ENCODE measurements at regions not wholly inside any gene's neighbourhood (a gene's known extent, or its start where the extent isn't known, plus 50 kb on each side); places are given as distances from the start of the nearest gene placed in this dataset.

GRCh38 chr1:79847700-79848099 is 841.2 kb upstream of the ADGRL4 start:
- Mint-ChIP-seq H3K4me3 (no peak overlapping the region), H3K9me3 (peaks cover 7% of the 10 kb centered on the region), H3K4me1 (no peaks in the 10 kb centered on the region), H3K36me3 (no peaks in the 10 kb centered on the region), H3K27ac (no peak overlapping the region)
- ATAC-seq: no peak
- DNase-seq (ENCODE audit: low spot score in 2 of 2): no peak

DNA sequence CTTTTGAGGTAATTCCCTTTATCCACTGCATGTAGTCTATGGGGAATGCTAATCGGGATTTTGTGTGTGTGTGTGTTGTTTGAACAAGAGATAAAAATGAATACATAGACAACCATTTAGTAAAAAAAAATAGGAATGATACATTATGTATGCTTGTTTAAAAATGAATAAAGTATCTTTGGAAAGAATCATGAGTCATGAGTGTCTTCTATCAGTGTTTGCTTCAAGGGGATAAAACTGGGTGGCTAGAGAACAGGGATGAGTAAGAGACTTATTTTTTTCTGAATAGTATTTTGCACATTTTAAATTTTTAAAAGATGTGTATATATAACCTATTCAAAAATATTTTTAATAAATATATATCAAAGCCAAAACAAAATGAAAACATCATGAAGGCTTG is 839.4 kb upstream of the ADGRL4 start:
- H3K4me1 Mint-ChIP-seq: no peaks in the 10 kb centered on the region
- H3K27ac Mint-ChIP-seq: no peak overlapping the region
- peaks cover 7% of the 10 kb centered on the region for H3K9me3 Mint-ChIP-seq
- no peak for ATAC-seq
- DNase-seq (ENCODE audit: low spot score in 2 of 2): no peak
- no peaks in the 10 kb centered on the region for H3K36me3 Mint-ChIP-seq
- H3K4me3 Mint-ChIP-seq: no peak overlapping the region

DNA sequence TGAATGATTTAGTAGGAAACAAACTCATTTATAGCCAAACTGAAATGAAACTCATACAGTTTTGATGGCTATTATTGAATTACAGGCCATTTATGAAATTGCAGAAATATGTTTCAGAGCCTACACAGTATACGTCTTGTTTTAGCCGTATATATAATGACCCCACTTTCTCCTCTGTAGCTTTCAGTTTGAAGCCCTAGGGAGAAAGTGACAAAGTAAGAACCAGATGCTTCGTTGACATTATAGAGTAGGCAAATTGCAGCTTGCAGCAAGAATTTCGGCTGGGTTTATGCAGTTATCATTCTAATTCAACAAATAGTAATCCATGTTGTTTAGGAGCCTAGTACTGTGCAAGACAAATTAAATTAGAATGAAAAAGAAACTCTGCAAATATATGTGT is 836.3 kb upstream of the ADGRL4 start:
- ATAC-seq (no peak), DNase-seq (ENCODE audit: low spot score in 2 of 2) (no peak)
- Mint-ChIP-seq H3K4me1 (no peaks in the 10 kb centered on the region), H3K4me3 (no peak overlapping the region), H3K27ac (no peak overlapping the region), H3K36me3 (no peaks in the 10 kb centered on the region), H3K9me3 (peaks cover 5% of the 10 kb centered on the region)

- no peak for DNase-seq (ENCODE audit: low spot score in 2 of 2)
- ATAC-seq: no peak
- H3K27ac Mint-ChIP-seq: no peak overlapping the region
- no peaks in the 10 kb centered on the region for H3K36me3 Mint-ChIP-seq
- H3K9me3 Mint-ChIP-seq: peaks cover 7% of the 10 kb centered on the region
- H3K4me3 Mint-ChIP-seq: no peak overlapping the region
- H3K4me1 Mint-ChIP-seq: no peaks in the 10 kb centered on the region
Measured at GRCh38 chr1:79839882-79840281, 833.4 kb upstream of the ADGRL4 start.

- Mint-ChIP-seq H3K4me3 (no peak overlapping the region), H3K9me3 (peaks cover 8% of the 10 kb centered on the region), H3K4me1 (no peaks in the 10 kb centered on the region), H3K27ac (no peak overlapping the region), H3K36me3 (no peaks in the 10 kb centered on the region)
- ATAC-seq: no peak
- DNase-seq (ENCODE audit: low spot score in 2 of 2): no peak
Measured at GRCh38 chr1:79827446-79827845, 820.9 kb upstream of the ADGRL4 start.

- ATAC-seq (no peak), DNase-seq (ENCODE audit: low spot score in 2 of 2) (no peak)
- no peaks in the 10 kb centered on the region for H3K4me1 Mint-ChIP-seq
- H3K9me3 Mint-ChIP-seq: peaks cover 8% of the 10 kb centered on the region
- no peak overlapping the region for H3K4me3 Mint-ChIP-seq
- H3K27ac Mint-ChIP-seq: no peak overlapping the region
- H3K36me3 Mint-ChIP-seq: no peaks in the 10 kb centered on the region
Measured at GRCh38 chr1:79825551-79825950, 819.0 kb upstream of the ADGRL4 start.

GRCh38 chr1:79822053-79822452 is 815.5 kb upstream of the ADGRL4 start:
- DNase-seq (ENCODE audit: low spot score in 2 of 2): no peak
- Mint-ChIP-seq H3K4me3 (no peak overlapping the region), H3K27ac (no peak overlapping the region), H3K36me3 (no peaks in the 10 kb centered on the region), H3K9me3 (peaks cover 10% of the 10 kb centered on the region), H3K4me1 (no peaks in the 10 kb centered on the region)
- no peak for ATAC-seq

GRCh38 chr1:79819140-79819539 is 812.6 kb upstream of the ADGRL4 start:
- no peak for DNase-seq (ENCODE audit: low spot score in 2 of 2)
- no peaks in the 10 kb centered on the region for H3K4me1 Mint-ChIP-seq
- H3K4me3 Mint-ChIP-seq: no peak overlapping the region
- no peak overlapping the region for H3K27ac Mint-ChIP-seq
- no peaks in the 10 kb centered on the region for H3K36me3 Mint-ChIP-seq
- ATAC-seq: no peak
- H3K9me3 Mint-ChIP-seq: peaks cover 12% of the 10 kb centered on the region

- Mint-ChIP-seq H3K9me3 (peaks cover 12% of the 10 kb centered on the region), H3K4me3 (no peak overlapping the region), H3K27ac (no peak overlapping the region), H3K36me3 (no peaks in the 10 kb centered on the region), H3K4me1 (no peaks in the 10 kb centered on the region)
- DNase-seq (ENCODE audit: low spot score in 2 of 2) (no peak), ATAC-seq (no peak)
Measured at GRCh38 chr1:79817031-79817560, 810.6 kb upstream of the ADGRL4 start.

DNA sequence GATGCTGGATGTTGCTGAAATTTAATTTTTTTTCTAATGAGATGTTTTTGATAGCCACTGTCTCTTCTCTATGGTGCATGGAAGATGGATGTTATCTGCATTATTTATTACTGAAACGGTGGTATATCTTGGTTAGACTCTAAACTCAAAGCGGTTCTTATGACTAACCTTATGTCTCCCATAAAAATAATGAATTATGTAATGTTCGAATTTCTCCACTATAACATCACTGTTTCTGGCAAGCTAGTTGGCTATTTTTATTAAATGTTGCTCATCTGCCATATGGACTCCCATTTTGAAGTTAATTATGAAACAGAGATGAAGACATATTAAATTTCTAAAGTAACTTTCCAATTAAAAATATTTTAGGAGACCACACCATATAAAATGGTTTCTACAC is 808.6 kb upstream of the ADGRL4 start:
- Mint-ChIP-seq H3K27ac (no peak overlapping the region), H3K36me3 (no peaks in the 10 kb centered on the region), H3K9me3 (peaks cover 14% of the 10 kb centered on the region), H3K4me1 (no peaks in the 10 kb centered on the region), H3K4me3 (no peak overlapping the region)
- no peak for ATAC-seq
- DNase-seq (ENCODE audit: low spot score in 2 of 2): no peak

DNA sequence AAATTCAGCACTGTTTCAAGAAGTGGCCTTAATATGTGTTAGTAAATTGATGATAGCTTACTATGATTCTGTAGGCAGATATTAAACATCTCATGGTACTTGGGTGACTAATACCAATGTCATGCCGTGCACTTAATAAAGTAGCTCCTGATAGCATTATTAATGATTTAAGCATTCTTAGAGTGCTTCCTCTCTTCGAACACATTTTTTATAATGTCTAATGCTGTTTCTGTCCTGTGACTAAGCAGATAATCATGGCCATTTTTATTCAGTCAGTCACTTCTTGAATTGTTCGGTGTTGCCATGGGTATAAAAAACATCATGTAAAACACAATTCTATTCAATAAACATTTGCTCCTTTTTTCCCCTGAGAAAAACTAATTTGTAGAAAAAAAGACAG is 804.6 kb upstream of the ADGRL4 start:
- no peak for ATAC-seq
- H3K4me3 Mint-ChIP-seq: no peak overlapping the region
- no peak for DNase-seq (ENCODE audit: low spot score in 2 of 2)
- no peak overlapping the region for H3K27ac Mint-ChIP-seq
- H3K36me3 Mint-ChIP-seq: no peaks in the 10 kb centered on the region
- H3K9me3 Mint-ChIP-seq: peaks cover 10% of the 10 kb centered on the region
- H3K4me1 Mint-ChIP-seq: no peaks in the 10 kb centered on the region

- H3K4me3 Mint-ChIP-seq: no peak overlapping the region
- no peak overlapping the region for H3K27ac Mint-ChIP-seq
- peaks cover 10% of the 10 kb centered on the region for H3K9me3 Mint-ChIP-seq
- ATAC-seq (no peak), DNase-seq (ENCODE audit: low spot score in 2 of 2) (no peak)
- no peaks in the 10 kb centered on the region for H3K36me3 Mint-ChIP-seq
- H3K4me1 Mint-ChIP-seq: no peaks in the 10 kb centered on the region
Measured at GRCh38 chr1:79808816-79809475, 802.4 kb upstream of the ADGRL4 start.

- ATAC-seq: no peak
- H3K4me1 Mint-ChIP-seq: no peaks in the 10 kb centered on the region
- no peak for DNase-seq (ENCODE audit: low spot score in 2 of 2)
- H3K4me3 Mint-ChIP-seq: no peak overlapping the region
- H3K27ac Mint-ChIP-seq: no peak overlapping the region
- H3K36me3 Mint-ChIP-seq: no peaks in the 10 kb centered on the region
- peaks cover 15% of the 10 kb centered on the region for H3K9me3 Mint-ChIP-seq
Measured at GRCh38 chr1:79807816-79808215, 801.3 kb upstream of the ADGRL4 start.

GRCh38 chr1:79797487-79797886 is 791.0 kb upstream of the ADGRL4 start:
- H3K4me1 Mint-ChIP-seq: no peaks in the 10 kb centered on the region
- H3K4me3 Mint-ChIP-seq: no peak overlapping the region
- H3K9me3 Mint-ChIP-seq: peaks cover 16% of the 10 kb centered on the region
- ATAC-seq (no peak), DNase-seq (ENCODE audit: low spot score in 2 of 2) (no peak)
- no peak overlapping the region for H3K27ac Mint-ChIP-seq
- H3K36me3 Mint-ChIP-seq: no peaks in the 10 kb centered on the region

DNA sequence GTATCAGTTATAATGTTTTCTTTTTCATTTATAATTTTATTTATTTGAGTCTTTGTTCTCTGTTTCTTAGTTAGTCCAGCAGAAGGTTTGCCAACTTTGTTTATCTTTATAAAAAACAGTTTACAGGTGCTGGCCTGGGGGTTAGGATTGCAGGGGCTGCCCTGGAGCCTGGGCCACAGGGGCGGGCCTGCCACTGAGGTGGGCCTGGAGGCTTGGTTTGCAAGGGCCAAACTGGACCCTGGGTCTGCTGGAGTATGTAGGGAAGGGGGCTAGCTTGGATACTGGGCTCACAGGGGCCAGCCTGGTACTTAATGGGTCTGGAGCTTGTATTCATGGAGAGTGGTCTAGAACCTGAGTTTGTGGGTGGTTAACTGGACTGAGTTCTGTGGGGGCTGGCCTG is 789.9 kb upstream of the ADGRL4 start:
- no peak overlapping the region for H3K27ac Mint-ChIP-seq

DNA sequence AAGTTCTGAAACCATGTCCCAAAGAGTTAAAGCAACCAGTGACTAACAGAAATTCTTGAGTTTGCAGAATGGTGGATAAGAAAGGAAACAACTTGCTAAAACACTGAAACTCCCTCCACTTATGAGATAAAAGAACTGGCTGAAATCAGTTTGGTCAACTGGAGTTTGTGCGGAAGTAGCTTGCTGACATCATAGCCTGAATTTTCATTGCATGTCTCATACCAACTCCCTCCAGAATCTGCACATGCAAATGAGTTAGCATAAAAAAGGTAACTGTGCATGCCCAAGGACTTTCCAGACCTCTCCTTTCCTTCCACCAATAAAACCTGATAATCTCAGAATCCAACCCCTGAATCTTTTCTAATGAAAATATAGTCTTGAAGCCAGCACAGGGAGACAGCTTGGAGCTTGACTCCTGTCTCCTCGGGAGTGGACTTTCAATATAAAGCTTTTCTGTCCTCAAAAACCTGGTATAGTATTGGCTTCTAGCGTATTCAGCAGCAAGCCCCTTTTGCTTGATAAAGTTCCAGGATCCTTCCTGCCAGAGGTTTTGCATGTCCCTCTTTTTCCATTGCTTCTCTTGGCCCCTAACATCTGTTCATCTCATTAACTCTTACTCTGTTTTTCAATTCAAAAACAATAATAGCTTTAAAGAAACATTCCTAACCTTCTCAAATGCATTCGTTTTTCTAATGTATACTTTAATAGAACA is 785.8 kb upstream of the ADGRL4 start:
- Mint-ChIP-seq H3K4me3 (no peak overlapping the region), H3K27ac (no peak overlapping the region), H3K4me1 (no peaks in the 10 kb centered on the region), H3K36me3 (no peaks in the 10 kb centered on the region), H3K9me3 (peaks cover 23% of the 10 kb centered on the region)
- no peak for DNase-seq (ENCODE audit: low spot score in 2 of 2)
- no peak for ATAC-seq

More for the DNA sequence above, 789.9 kb upstream of the ADGRL4 start:
- Mint-ChIP-seq H3K9me3 (peaks cover 20% of the 10 kb centered on the region), H3K36me3 (no peaks in the 10 kb centered on the region), H3K4me1 (no peaks in the 10 kb centered on the region), H3K4me3 (no peak overlapping the region)
- ATAC-seq: no peak
- no peak for DNase-seq (ENCODE audit: low spot score in 2 of 2)

All from stimulated activated effector memory CD8-positive, alpha-beta T cell treated with anti-CD3 and anti-CD28 coated beads, Interleukin-12 subunit alpha, Interleukin-12 subunit beta, amount 100 ng/mL, for 72 hours (primary cell).